ENCODE measurements at regions not wholly inside any gene's neighbourhood (a gene's known extent, or its start where the extent isn't known, plus 50 kb on each side); places are given as distances from the start of the nearest gene placed in this dataset.

- no peak for TF ChIP-seq CTCF (conservative IDR thresholded peaks at IDR 0.05; ENCODE audit: low read depth, low read length)
- no peak for TF ChIP-seq RFX5 (IDR thresholded peaks at IDR 0.05; ENCODE audit: low read depth, low read length)
- TF ChIP-seq ELK1 (IDR thresholded peaks at IDR 0.05; ENCODE audit: borderline replicate concordance, low read depth, low read length) = no peak
- TF ChIP-seq NFE2L2 (IDR thresholded peaks at IDR 0.05; ENCODE audit: low read depth, low read length) = no peak
- no peak for TF ChIP-seq USF2 (IDR thresholded peaks at IDR 0.05; ENCODE audit: low read depth, low read length)
- TF ChIP-seq POLR2A (IDR thresholded peaks at IDR 0.05; ENCODE audit: low read depth, low read length) = no peak
- TF ChIP-seq MAFK (IDR thresholded peaks at IDR 0.05; ENCODE audit: low read depth, low read length) = no peak
- no peak for TF ChIP-seq FOS (IDR thresholded peaks at IDR 0.05; ENCODE audit: low read depth, low read length)
- no peak for TF ChIP-seq CEBPB (IDR thresholded peaks at IDR 0.05; ENCODE audit: low read depth, low read length)
- TF ChIP-seq RAD21 (IDR thresholded peaks at IDR 0.05; ENCODE audit: low read length) = no peak
Observed at GRCh38 chr13:50671497-50671850, 172.0 kb downstream of the DLEU7 start.
